Posterior vena cava (tissue), 2 donors: ENCODE measurements at regions not wholly inside any gene's neighbourhood (a gene's known extent, or its start where the extent isn't known, plus 50 kb on each side); places are given as distances from the start of the nearest gene placed in this dataset.

Experiments
- DNase-seq: peaks from one replicate; pipeline ENCODE4 v3.0.0-alpha.2; 2020; ENCODE audit warnings: low spot score
- intact Hi-C, 2 donors: fragments of 100-400 bp; cut with DNase I; formaldehyde crosslinking; loops; one replicate each; pipeline versions ENCODE4 v1.14.1 to v1.14.2; 2022 to 2023
- donor health status: DM: yes; HTN: yes; CAD: no.
- donor health status: DM: yes; HTN: yes; CAD: no.

GRCh38 chr2:16716024-16716423 is 50.4 kb upstream of the CYRIA start:
- intact Hi-C loops, result no loop called here
- no peak for DNase-seq
